Ovary (tissue), 7 donors: ENCODE measurements at regions not wholly inside any gene's neighbourhood (a gene's known extent, or its start where the extent isn't known, plus 50 kb on each side); places are given as distances from the start of the nearest gene placed in this dataset.
"Not testable (repeated sequence)": the region's sequence is repeated elsewhere in the genome, so short reads cannot be mapped to it uniquely, and the experiment has no call there.

ENCODE experiments used
- DNase-seq, 5 donors: peaks; one replicate each; pipeline ENCODE4 v3.0.0-alpha.2; 2019 to 2020
- H3K27ac ChIP-seq, 2 donors: fragments of 200-600 bp; one replicate each; pipeline versions ENCODE4 v1.5.1 to v1.8.0; 2019 to 2022
- H3K27me3 ChIP-seq: fragments of 200-600 bp; one replicate; pipeline ENCODE4 v1.8.0; 2022
- H3K36me3 ChIP-seq: fragments of 200-600 bp; sonication (generic); one replicate; pipeline ENCODE4 v1.5.1; 2019
- H3K4me1 ChIP-seq: one replicate; pipeline ENCODE4 v1.8.1; 2013; ENCODE audit warnings: mild to moderate bottlenecking, moderate library complexity; ENCODE audit not compliant: insufficient read depth
- H3K4me3 ChIP-seq: fragments of 200-600 bp; sonication (generic); one replicate; pipeline ENCODE4 v1.5.1; 2017
- H3K9me3 ChIP-seq, 2 donors: fragments of 200-600 bp in 1 of 2; sonication (generic) in 1 of 2; one replicate each; pipeline versions ENCODE4 v1.5.1 to v1.8.1; 2013 to 2019; ENCODE audit warnings: mild to moderate bottlenecking in 1 of 2, moderate library complexity in 1 of 2
- CTCF ChIP-seq, 3 donors: fragments of 450-650 bp in 2 of 3; fragments of 200-600 bp in 1 of 3; IDR thresholded peaks; one replicate each; pipeline versions ENCODE4 v1.5.1 to v1.8.0; 2016 to 2022; ENCODE audit warnings: antibody characterized with exemption in 3 of 3, mild to moderate bottlenecking in 1 of 3
- EP300 ChIP-seq: sonication (generic); formaldehyde crosslinking; IDR thresholded peaks from one replicate; pipeline ENCODE4 v1.6.1; 2017; ENCODE audit warnings: antibody characterized with exemption
- POLR2A ChIP-seq: fragments of 450-650 bp; IDR thresholded peaks from one replicate; pipeline ENCODE4 v1.6.1; 2017; ENCODE audit warnings: antibody characterized with exemption, mild to moderate bottlenecking, moderate library complexity
- WGBS, 3 donors: extraction: QIAGEN DNeasy Blood & Tissue Kit in 1 of 3; methylation state at CpG; one replicate each; pipeline versions ENCODE4 v1.1.5 to v1.1.7; 2013 to 2017; 5-methylcytosine and 5-hydroxymethylcytosine counted together
- intact Hi-C, 4 donors: fragments of 100-400 bp; cut with DNase I; formaldehyde crosslinking; loops; one replicate each; pipeline versions ENCODE4 v1.11.0 to v1.15.1; 2022 to 2023
- donor health status: DM: no; HTN: no; CAD: no; lungs with moderate emphysema.
- donor health status: DM: no; HTN: no; CAD: no.
- donor health status: Bipolar disorder and iron deficiency.
- donor health status: DM: no; HTN: no; CAD: no.
- donor health status: DM: yes; HTN: yes; CAD: no.

DNA sequence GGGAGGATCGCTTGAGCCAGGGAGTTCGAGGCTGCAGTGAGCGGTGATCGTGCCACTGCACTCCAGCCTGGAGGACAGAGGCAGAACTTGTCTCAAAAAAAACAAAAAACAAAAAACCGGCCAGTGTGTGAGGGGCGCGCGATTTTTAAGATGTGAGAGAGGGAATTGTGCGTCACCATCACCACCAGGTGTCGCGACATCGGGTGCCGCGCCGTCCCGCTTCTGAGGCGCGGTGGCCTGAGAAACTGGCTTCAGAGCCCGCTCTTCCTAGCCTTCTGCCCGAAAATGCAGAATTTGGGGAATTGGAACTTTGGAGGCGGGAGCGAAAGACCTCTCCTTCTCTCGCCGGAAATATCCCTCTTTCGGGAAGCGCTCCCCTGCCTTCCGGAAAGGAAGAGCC is 524.8 kb downstream of the KCNJ18 start:
- H3K36me3 ChIP-seq = no peaks in the 10 kb centered on the region
- H3K4me3 ChIP-seq = no peak overlapping the region
- no peaks in the 10 kb centered on the region for H3K4me1 ChIP-seq
- TF ChIP-seq EP300 = no peak
- no peak for TF ChIP-seq CTCF (IDR thresholded peaks at IDR 0.05)
- TF ChIP-seq POLR2A = no peak
- WGBS, 3 donors = 38 to 60% (median 50%) methylated on average over 27 of the region's 27 CpGs
- no peaks in the 10 kb centered on the region for H3K27me3 ChIP-seq
- intact Hi-C loops = no loop called here
- no peak for DNase-seq
- H3K9me3 ChIP-seq = no peaks in the 10 kb centered on the region
- H3K27ac ChIP-seq = no peak overlapping the region

DNA sequence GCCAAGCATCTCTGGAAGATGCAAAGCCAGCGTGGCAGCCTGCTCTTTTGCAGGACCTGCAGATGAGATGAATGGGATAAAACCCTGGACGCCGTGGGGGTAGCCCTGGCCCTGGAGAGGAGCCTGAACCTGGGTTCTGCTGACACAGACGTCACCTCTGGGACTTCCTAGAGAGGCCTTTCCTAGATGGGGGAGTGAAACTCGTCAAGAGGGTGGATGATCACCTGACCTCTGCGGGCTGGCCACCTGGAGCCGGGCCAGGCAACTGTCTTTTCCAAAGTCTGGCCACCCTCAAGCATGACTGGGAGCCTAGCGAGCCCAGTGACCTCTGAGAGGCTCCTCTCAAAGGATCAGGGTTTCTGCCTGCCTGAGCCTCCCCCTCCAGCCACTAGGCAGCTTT is 529.0 kb downstream of the KCNJ18 start:
- TF ChIP-seq CTCF (IDR thresholded peaks at IDR 0.05) (no peak), EP300 (no peak), POLR2A (no peak)
- Histone ChIP-seq H3K9me3 (no peaks in the 10 kb centered on the region), H3K27me3 (no peaks in the 10 kb centered on the region), H3K36me3 (no peaks in the 10 kb centered on the region), H3K4me3 (no peak overlapping the region), H3K4me1 (no peaks in the 10 kb centered on the region), H3K27ac (no peak overlapping the region)
- 55 to 66% (median 60%) methylated on average over 8 of the region's 8 CpGs for WGBS, 3 donors
- DNase-seq = no peak
- intact Hi-C loops = no loop called here

- DNase-seq, H3K27ac ChIP-seq, H3K27me3 ChIP-seq, intact Hi-C loops, H3K36me3 ChIP-seq, H3K4me1 ChIP-seq, H3K9me3 ChIP-seq, H3K4me3 ChIP-seq: not testable (repeated sequence)
- 89 to 100% (median 91%) methylated on average over 3 of the region's 3 CpGs for WGBS, 3 donors
These were observed 534.2 kb downstream of the KCNJ18 start for GRCh38 chr17:22226477-22226876.

DNA sequence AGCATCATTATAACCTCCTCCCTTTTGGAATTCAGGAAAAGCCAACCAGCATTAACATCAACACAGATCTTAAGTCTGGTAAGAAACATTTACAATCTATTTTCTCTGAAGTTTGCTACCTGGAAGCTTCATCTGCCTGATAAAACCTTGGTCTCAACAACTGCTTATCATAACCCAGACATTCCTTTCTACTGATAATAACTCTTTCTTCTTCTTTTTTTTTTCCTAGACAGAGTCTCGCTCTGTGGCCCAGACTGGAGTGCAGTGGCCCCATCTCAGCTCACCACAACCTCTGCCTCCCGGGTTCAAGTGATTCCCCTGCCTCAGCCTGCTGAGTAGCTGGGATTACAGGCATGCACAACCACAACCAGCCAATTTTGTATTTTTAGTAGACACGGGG is 534.6 kb downstream of the KCNJ18 start:
- H3K4me1 ChIP-seq, H3K27ac ChIP-seq, H3K9me3 ChIP-seq, H3K36me3 ChIP-seq, H3K4me3 ChIP-seq, intact Hi-C loops, H3K27me3 ChIP-seq, DNase-seq: not testable (repeated sequence)
- WGBS, 3 donors = 71 to 79% (median 75%) methylated on average over 3 of the region's 3 CpGs

GRCh38 chr17:22227699-22228553 is 535.6 kb downstream of the KCNJ18 start:
- H3K9me3 ChIP-seq, H3K27ac ChIP-seq, H3K36me3 ChIP-seq, intact Hi-C loops, H3K27me3 ChIP-seq, H3K4me1 ChIP-seq, DNase-seq, H3K4me3 ChIP-seq: not testable (repeated sequence)
- WGBS, 3 donors = 62 to 72% (median 70%) methylated on average over 5 of the region's 5 CpGs

- intact Hi-C loops, H3K27ac ChIP-seq, H3K36me3 ChIP-seq, H3K4me1 ChIP-seq, H3K4me3 ChIP-seq, DNase-seq, H3K9me3 ChIP-seq, H3K27me3 ChIP-seq: not testable (repeated sequence)
- 60 to 66% (median 63%) methylated on average over 5 of the region's 5 CpGs for WGBS, 3 donors
These were observed 537.5 kb downstream of the KCNJ18 start for GRCh38 chr17:22229821-22230220.
